ENCODE measurements at regions not wholly inside any gene's neighbourhood (a gene's known extent, or its start where the extent isn't known, plus 50 kb on each side); places are given as distances from the start of the nearest gene placed in this dataset.
"Not testable (repeated sequence)": the region's sequence is repeated elsewhere in the genome, so short reads cannot be mapped to it uniquely, and the experiment has no call there.

GRCh38 chrX:74179990-74180389 lies 124.0 kb upstream of the ZCCHC13 start:
- no peak for DNase-seq

GRCh38 chrX:74179499-74179898 lies 124.5 kb upstream of the ZCCHC13 start:
- no peak for DNase-seq

DNA sequence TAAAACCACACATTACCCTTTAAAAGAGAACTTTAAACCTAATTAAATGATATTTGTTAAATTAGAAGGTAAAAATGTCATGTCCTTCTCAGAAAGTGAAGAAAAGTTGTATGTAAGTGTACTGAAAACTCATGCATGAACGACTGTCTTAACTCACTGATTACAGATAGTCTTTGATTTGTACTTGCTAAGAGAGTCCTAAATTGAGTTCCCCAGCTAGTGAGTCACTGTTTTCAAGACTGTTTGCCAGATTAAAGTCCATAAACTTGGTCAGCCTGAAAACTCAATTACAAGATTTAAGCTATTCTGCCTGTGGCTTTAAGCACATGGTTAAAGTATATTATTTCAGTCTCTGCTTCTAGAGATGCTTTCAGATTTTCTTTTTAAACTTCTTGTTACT lies 124.9 kb upstream of the ZCCHC13 start:
- DNase-seq, result peak; percentile 1

DNA sequence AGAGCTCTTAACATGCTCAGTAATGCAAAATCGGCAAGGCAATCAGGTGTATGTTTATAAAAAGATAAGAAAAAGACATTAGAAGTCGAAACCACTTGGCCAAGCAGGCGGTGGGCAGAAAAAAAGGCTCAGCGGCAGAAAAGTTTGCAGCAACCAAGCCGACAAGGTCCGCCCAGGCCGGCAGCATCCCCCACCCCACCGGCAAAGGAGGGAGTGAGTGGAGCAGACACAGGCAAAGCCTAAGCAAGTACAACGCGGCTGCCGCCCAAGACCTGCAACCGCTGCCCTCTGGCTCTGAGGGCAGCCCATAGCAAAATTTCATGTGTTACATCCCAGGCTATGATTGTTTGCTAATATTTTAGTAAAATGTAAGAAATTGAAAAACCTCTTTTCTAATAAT lies 125.4 kb upstream of the ZCCHC13 start:
- peak; percentile 27 for DNase-seq

DNA sequence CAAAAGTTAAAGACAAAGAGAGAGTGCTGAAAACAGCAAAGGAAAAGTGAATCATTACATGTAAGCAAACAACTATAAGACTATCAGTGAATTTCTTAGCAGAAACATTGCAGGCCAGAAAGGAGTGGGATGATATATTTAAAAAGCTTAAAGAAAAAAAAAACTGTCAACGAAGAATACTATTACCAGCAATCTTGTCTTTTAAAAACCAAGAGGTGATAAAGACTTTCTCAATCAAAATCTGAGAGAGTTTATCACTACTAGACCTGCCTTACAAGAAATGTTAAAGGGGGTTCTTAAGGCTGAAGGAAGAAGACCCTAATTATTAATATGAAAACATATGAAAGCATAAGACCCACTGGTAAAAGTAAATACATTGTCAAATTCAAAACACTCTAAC lies 132.5 kb upstream of the ZCCHC13 start:
- DNase-seq, result no peak

GRCh38 chrX:74162199-74162598 lies 141.8 kb upstream of the ZCCHC13 start:
- DNase-seq, result no peak

GRCh38 chrX:74160816-74161215 lies 143.2 kb upstream of the ZCCHC13 start:
- DNase-seq, result no peak

- no peak for DNase-seq
These were observed 143.6 kb upstream of the ZCCHC13 start for GRCh38 chrX:74160358-74160757.

DNA sequence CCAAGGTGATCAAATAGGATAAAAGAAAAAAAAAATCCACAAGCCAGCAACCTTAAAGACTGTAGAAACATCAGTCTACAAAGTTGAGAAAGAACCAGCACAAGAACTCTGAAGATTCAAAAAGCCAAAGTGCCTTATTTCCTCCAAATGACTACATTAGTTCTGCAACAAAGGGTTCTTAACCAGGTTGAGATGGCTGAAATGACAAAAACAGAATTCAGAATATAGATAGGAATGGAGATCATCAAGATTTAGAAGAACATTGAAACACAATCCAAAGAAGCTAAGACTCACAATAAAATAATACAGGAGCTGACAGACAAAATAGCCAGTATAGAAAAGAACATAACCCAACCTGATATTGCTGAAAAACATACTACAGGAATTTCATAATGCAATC lies 156.5 kb upstream of the ZCCHC13 start:
- DNase-seq, result no peak

GRCh38 chrX:74138943-74139342 lies 165.0 kb upstream of the ZCCHC13 start:
- no peak for DNase-seq

- DNase-seq, result peak; percentile 20
These were observed 170.7 kb upstream of the ZCCHC13 start for GRCh38 chrX:74133156-74133796.

DNA sequence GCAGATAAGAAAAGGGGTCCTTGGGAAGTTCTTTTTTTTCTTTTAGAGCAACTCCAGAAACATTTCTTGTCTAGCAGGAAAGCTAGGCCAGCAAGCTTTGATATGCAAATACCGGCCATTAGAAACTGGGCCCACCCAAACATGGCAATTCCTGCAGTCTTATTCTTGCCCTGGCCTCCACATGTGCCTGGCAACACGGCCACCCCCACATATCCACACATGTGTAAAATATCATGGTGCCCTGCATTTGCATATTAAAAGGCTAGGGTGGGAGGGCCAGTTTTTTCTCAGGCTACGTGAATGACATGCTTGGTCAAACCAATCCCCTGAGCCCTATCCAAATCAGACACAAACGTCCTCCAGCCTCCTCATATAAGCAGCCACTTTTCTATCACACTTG lies 171.7 kb upstream of the ZCCHC13 start:
- DNase-seq, result no peak

DNA sequence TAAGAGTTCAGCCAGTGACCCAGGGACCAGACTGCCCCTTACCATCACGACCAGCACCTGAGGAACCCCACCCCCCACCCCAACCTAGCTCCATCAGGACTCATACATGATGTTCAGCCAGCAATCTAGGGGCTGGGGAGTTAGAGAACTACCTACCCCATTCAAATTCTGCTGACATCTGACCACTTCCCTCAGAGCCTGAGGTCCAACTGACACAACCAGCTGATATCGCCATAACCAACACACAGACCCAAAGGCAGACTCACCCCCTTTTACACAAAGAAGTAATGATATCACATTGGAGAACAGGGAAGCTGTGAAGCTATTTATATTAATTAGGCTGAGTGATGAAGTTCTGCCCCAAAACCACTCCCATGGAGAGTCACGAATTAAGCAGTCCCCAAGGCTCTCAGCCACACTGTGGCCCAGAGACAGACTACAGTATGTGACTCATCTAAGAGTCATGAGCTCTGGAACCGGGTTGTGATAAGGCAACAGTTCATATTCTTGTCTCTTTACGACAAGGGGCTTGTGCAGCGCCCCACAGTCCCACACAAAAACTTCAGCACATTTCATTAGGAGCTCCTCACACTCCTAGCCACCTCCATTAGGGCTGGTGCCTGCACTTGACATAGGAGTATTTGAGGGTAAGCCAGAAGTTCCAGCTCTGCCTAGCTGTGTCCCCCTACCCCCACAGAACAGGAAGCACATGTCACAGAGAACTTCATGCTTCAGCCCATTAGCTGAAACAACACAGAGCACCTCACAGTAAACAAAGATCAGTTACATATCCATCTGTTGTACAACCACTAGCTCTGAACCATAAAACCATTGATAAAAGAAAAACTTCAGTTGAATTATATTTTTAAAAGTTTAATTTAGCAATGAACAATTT lies 184.7 kb upstream of the ZCCHC13 start:
- DNase-seq, result no peak

- DNase-seq, result no peak
These were observed 185.7 kb upstream of the ZCCHC13 start for GRCh38 chrX:74117962-74118902.

- DNase-seq, result no peak
These were observed 192.7 kb upstream of the ZCCHC13 start for GRCh38 chrX:74111245-74111644.

DNA sequence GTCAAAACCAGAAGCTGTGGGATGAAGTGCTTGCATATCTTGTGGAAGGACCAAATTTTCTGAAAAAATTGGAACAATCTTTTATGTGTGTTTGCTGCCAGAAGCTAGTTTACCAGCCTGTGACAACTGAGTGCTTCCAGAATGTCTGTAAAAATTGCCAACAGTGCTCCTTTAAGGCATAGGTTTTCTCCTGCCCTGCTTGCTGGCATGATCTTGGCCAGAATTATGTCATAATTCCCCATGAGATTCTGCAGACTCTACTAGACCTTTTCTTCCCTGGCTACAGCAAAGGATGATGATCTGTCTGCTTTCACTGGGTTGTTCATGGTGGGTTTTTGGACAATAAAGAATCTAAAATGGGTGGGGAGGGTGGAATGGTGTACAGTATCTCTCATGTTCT lies 196.3 kb upstream of the ZCCHC13 start:
- no peak for DNase-seq

DNA sequence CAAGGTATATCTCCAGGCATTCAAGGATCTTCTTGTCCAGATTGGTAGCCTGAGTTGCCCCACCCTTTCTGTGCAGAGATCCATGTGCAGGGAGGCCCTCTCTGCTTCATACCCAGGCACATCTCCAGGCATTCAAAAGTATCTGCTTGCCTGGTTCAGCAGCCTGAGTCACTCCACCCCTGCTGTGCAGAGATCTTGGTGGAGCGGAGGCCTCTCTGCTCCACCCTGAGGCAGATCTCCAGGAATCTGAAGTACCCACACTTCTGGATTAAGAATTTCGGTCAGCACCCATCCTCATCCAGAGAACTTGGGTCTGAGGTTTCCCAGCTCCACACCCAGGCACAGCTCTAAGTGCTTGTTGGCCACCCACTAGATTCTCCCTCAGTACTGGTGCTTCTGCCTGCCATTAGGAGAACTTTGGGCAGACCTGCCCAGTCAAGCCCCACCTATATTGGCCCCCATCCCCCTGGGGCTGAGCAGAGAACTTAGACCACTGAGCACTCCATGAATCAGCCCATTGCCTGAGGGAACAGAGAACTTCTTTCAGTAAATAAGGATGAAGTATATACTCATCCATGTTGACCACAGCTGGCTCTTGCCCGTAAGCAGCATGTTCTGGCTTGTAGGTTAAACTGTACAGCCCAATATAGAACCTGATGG lies 199.5 kb upstream of the ZCCHC13 start:
- no peak for DNase-seq

DNA sequence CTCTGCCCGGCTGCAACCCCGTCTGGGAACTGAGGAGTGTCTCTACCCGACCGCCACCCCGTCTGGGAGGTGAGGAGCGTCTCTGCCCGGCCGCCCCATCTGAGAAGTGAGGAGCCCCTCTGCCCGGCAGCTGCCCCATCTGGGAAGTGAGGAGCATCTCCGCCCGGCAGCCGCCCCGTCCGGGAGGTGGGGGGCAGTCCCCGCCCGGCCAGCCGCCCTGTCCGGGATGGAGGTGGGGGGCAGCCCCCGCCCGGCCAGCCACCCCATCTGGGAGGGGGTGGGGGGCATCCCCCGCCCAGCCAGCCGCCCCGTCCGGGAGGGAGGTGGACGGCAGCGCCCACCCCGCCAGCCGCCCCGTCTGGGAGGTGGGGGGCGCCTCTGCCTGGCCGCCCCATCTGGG lies 205.6 kb upstream of the ZCCHC13 start:
- DNase-seq, result not testable (repeated sequence)

DNA sequence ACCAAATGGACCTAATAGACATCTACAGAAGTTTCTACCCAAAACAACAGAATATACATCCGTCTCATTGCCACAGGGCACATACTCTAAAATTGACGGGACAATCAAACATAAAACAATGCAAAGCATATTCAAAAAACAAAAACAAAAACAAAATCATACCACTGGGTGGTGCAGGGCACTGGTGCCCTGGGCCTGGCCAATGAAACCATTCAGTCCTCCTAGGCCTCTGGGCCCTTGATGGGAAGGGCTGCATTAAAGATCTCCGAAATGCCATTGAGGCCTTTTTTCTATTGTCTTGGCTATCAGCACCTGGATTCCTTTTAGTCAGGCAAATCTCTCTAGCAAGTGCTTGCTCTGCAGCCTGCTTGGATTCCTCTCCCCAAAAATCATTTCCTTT lies 213.9 kb upstream of the ZCCHC13 start:
- DNase-seq, result no peak

DNA sequence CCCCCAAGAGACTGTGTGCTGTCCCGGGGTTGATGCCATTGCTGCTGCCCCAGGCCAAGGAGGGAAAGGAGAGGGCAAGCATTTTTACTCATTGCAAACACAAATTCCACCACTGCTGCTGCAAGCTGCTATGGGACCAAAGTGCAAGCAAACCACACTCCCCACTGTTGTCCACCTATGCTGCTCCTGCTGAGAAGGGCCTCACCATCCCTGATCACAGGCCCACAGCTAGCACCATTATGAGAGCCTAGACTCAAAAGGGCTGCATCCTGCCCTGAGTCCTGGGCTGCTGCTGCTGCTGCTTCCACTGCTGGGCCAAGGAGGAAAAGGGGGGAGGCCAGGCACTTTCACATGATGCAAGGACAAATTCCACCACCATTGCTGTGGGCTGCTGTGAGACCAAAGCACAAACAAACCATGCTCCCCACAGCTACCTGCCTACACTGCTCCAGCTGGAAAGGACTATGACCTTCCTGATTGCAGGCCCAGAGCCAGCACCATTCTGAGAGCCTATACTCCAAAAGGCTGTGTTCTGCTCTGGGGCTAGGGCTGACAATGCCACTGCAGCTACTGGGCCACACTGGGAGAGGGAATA lies 218.2 kb upstream of the ZCCHC13 start:
- no peak for DNase-seq

GRCh38 chrX:74080165-74080564 lies 223.8 kb upstream of the ZCCHC13 start:
- no peak for DNase-seq
